ENCODE measurements at regions not wholly inside any gene's neighbourhood (a gene's known extent, or its start where the extent isn't known, plus 50 kb on each side); places are given as distances from the start of the nearest gene placed in this dataset.

GRCh38 chr7:131090886-131091692 lies 236.6 kb upstream of the MKLN1 start:
- TF ChIP-seq CTCF (conservative IDR thresholded peaks at IDR 0.05; ENCODE audit: control insufficient read depth, insufficient read depth, low read depth, low read length): no peak
- DNase-seq (ENCODE audit: low read depth): no peak

GRCh38 chr7:131094685-131095084 lies 233.0 kb upstream of the MKLN1 start:
- H3K4me3 ChIP-seq (ENCODE audit: control insufficient read depth, low read depth, low read length): no peak overlapping the region
- TF ChIP-seq CTCF (conservative IDR thresholded peaks at IDR 0.05; ENCODE audit: control insufficient read depth, insufficient read depth, low read depth, low read length): no peak
- DNase-seq (ENCODE audit: low read depth): no peak

More at GRCh38 chr7:131090886-131091692, 236.6 kb upstream of the MKLN1 start:
- H3K4me3 ChIP-seq (ENCODE audit: control insufficient read depth, low read depth, low read length): no peak overlapping the region

GRCh38 chr7:131095346-131095745 lies 232.3 kb upstream of the MKLN1 start:
- peak; percentile 46 for DNase-seq (ENCODE audit: low read depth)
- no peak overlapping the region for H3K4me3 ChIP-seq (ENCODE audit: control insufficient read depth, low read depth, low read length)
- TF ChIP-seq CTCF (conservative IDR thresholded peaks at IDR 0.05; ENCODE audit: control insufficient read depth, insufficient read depth, low read depth, low read length): no peak

- DNase-seq (ENCODE audit: low read depth): no peak
- no peak for TF ChIP-seq CTCF (conservative IDR thresholded peaks at IDR 0.05; ENCODE audit: control insufficient read depth, insufficient read depth, low read depth, low read length)
- H3K4me3 ChIP-seq (ENCODE audit: control insufficient read depth, low read depth, low read length): no peak overlapping the region
These were observed 231.3 kb upstream of the MKLN1 start for GRCh38 chr7:131096267-131096927.

GRCh38 chr7:131097662-131098376 lies 229.9 kb upstream of the MKLN1 start:
- no peak for TF ChIP-seq CTCF (conservative IDR thresholded peaks at IDR 0.05; ENCODE audit: control insufficient read depth, insufficient read depth, low read depth, low read length)
- no peak overlapping the region for H3K4me3 ChIP-seq (ENCODE audit: control insufficient read depth, low read depth, low read length)
- no peak for DNase-seq (ENCODE audit: low read depth)

GRCh38 chr7:131098527-131098926 lies 229.1 kb upstream of the MKLN1 start:
- TF ChIP-seq CTCF (conservative IDR thresholded peaks at IDR 0.05; ENCODE audit: control insufficient read depth, insufficient read depth, low read depth, low read length): no peak
- no peak overlapping the region for H3K4me3 ChIP-seq (ENCODE audit: control insufficient read depth, low read depth, low read length)
- no peak for DNase-seq (ENCODE audit: low read depth)

All from fibroblast of mammary gland (primary cell).